Endometrium (tissue), 2 donors: ENCODE measurements at regions not wholly inside any gene's neighbourhood (a gene's known extent, or its start where the extent isn't known, plus 50 kb on each side); places are given as distances from the start of the nearest gene placed in this dataset.

Experiments
- FAIRE-seq: peaks from 2 replicates; lab custom pipeline; 2012; peaks lifted over from hg19 to GRCh38; lab: Jason Lieb, UNC
- donor health status: control.
- donor health status: control.

GRCh38 chr2:200138391-200139124 lies 167.9 kb upstream of the SPATS2L start:
- FAIRE-seq, result no peak

- no peak for FAIRE-seq
Measured at GRCh38 chr2:200144571-200144970, 161.9 kb upstream of the SPATS2L start.

- FAIRE-seq, result no peak
Measured at GRCh38 chr2:200146501-200146900, 160.0 kb upstream of the SPATS2L start.

GRCh38 chr2:200147371-200147770 lies 159.1 kb upstream of the SPATS2L start:
- no peak for FAIRE-seq

GRCh38 chr2:200148366-200148765 lies 158.1 kb upstream of the SPATS2L start:
- FAIRE-seq, result no peak

DNA sequence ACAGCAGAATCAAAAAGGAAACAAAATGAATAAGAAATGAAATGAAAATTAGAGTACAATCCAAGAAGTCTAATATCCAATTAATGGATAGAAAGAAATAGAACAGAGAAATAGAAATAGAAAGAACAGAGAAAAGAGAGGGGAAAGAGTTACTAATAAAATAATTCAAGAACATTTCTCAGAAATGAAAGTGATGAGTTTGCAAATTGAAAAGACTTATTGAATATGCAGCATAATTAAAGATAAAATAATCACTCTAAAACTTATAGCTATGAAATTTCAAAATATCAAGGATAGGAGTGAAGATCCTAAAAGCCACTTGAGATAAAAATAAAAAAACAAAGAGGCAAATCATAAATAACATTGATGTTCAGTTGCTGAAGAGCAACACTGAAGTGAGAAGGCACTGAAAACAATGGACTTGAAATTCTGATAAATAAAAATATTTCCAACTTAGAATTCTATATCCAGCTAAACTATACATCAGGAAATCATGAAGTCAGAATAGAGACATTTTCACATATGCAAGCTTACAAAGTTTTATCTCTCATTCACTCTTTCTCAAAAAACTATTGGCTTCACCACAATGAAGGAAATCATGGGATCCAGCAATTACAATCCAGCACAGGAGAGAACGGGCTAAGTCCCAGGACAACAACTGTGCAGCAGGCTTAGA lies 155.9 kb upstream of the SPATS2L start:
- no peak for FAIRE-seq

DNA sequence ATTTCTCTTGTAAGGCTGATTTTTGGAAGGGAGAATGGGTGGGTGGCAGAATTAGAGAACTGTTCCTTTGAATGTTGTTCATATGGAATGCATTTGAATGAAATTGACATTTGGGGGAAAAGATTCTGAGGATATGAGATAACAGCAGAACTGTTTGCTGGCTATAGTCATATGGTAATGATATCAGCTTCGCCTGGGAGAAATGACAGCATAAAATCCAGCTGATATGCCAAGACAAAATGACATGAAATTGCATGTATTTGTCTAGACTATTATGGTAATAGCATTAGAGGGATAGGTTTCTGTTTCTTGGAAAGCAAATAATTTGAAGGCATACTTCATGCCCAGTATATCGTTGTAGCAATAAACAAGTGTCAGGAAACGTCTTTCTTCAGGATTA lies 150.8 kb upstream of the SPATS2L start:
- no peak for FAIRE-seq

GRCh38 chr2:200156166-200156835 lies 150.2 kb upstream of the SPATS2L start:
- FAIRE-seq, result peak; percentile 71

- no peak for FAIRE-seq
Measured at GRCh38 chr2:200158647-200159356, 147.7 kb upstream of the SPATS2L start.

- no peak for FAIRE-seq
Measured at GRCh38 chr2:200159357-200159707, 147.2 kb upstream of the SPATS2L start.

- no peak for FAIRE-seq
Measured at GRCh38 chr2:200159829-200160781, 146.4 kb upstream of the SPATS2L start.

DNA sequence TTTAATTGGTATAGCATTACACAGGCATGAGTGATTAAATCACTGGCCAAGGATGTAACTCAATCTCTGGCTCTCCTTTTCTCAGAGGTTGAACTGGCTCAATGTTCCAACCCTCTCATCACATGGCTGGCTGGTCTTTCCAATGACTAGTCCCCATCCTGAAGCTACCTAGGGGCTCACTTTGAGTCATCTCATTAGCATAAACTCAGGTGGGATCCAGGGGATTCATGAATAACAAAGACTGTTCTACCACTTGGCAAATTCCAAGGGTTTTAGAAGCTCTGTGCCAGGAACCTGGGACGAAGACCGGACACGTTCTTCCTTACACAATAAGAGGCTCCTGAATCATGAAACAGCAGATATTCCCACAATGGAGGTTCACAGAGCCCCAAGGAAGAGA lies 145.0 kb upstream of the SPATS2L start:
- FAIRE-seq, result no peak

GRCh38 chr2:200165687-200166086 lies 140.8 kb upstream of the SPATS2L start:
- no peak for FAIRE-seq

GRCh38 chr2:200168641-200169555 lies 137.6 kb upstream of the SPATS2L start:
- no peak for FAIRE-seq

GRCh38 chr2:200170221-200170620 lies 136.3 kb upstream of the SPATS2L start:
- FAIRE-seq, result no peak

DNA sequence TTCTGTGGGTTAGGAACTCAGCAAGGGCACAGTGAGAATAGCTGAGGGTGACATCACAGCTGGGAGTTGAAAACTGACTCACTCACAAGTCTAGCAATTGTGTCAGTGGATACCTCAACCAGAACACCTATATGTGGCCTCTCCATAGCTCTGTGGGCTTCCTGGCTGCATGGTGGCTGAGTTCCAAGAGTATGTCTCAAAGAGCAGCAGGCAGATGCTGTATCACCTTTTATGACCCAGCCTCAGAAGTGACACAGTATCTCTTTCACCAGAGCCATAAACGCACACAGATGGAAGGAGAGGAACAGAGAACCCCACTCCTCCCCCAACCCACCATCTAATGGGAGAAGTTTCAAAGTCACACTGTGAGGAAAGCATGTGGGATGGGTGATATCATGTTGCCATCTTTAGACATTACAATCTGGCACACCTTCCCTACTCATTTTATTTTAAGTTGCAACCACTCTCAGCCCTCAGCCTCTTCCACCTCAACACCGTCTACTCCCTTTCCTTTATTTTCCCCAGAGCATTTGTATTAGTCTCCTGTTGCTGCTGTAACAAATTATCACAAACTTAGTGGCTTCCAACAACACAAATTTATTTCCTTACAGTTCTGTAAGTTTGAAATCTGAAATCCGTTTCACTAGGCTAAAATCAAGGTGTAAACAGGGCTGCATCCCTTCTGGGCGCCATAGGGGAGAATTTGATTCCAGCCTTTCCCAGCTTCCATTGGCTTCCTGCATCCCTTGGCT lies 134.6 kb upstream of the SPATS2L start:
- FAIRE-seq, result no peak

DNA sequence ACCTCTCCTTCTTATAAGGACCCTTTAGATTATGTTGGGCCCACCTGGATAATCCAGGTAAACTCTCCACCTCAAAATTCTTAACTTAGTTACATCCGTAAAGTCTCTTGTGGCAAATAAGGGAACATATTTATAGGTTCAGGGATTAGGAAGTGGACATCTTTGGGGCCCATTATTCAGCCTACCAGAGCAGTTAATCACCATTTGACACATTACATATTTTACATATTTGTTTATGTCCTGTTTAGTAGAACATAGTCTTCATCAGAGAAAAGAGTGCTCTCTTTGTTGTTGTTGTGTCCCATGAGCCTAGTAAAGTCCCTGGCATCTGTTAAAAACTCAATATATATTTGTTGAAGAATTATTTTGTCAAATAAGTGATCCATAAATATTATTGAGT lies 134.0 kb upstream of the SPATS2L start:
- FAIRE-seq, result no peak

DNA sequence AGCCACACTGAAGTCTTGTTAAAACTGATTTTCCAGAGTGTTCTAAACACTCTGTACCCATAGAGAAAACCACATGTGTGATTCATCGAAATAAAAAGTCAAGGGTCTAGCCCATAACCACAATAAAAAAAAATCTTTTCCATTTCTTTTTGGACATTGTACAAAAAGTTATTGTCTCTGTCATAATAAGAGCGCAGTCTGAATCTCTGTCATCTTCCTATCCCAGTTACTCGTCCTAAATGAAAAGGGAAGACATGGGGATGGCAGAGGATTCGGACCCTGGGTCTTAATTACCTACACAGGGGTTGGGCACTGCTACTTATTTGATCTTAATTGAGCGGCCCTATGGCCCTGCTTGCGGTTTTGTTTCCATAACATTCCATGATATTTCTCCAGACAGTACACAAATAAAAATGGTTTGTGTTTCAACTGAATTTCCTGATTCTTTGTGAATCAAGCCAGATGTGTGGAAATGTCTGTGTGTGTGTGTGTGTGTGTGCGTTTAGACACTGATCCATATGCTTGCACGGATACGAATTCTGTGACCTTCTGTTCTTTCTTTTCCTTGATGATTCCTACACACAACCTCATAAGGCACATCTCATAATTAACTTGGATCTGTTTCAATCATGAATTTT lies 133.4 kb upstream of the SPATS2L start:
- peak; percentile 76 for FAIRE-seq

GRCh38 chr2:200173691-200174090 lies 132.8 kb upstream of the SPATS2L start:
- FAIRE-seq, result no peak
